Activated CD8-positive, alpha-beta memory T cell treated with anti-CD3 and anti-CD28 coated beads, Interleukin-2, amount 50 U/mL, for 1 hour (primary cell): ENCODE measurements at regions not wholly inside any gene's neighbourhood (a gene's known extent, or its start where the extent isn't known, plus 50 kb on each side); places are given as distances from the start of the nearest gene placed in this dataset.
"Not testable (repeated sequence)": the region's sequence is repeated elsewhere in the genome, so short reads cannot be mapped to it uniquely, and the experiment has no call there.

Experiments used
- DNase-seq: peaks from one replicate; pipeline ENCODE4 v3.0.0-alpha.2; 2020; ENCODE audit errors: extremely low read depth

- DNase-seq, result no peak
Observed at GRCh38 chr16:17940584-17941364, 395.8 kb downstream of the NPIPA8 start.

- DNase-seq, result no peak
Observed at GRCh38 chr16:17939723-17940122, 396.8 kb downstream of the NPIPA8 start.

- DNase-seq, result no peak
Observed at GRCh38 chr16:17939122-17939536, 397.4 kb downstream of the NPIPA8 start.

GRCh38 chr16:17938546-17938945 is 398.0 kb downstream of the NPIPA8 start:
- DNase-seq, result no peak

GRCh38 chr16:17936766-17937402 is 399.7 kb downstream of the NPIPA8 start:
- DNase-seq, result no peak

GRCh38 chr16:17930280-17930679 is 406.3 kb downstream of the NPIPA8 start:
- DNase-seq, result no peak

GRCh38 chr16:17926866-17927399 is 409.6 kb downstream of the NPIPA8 start:
- no peak for DNase-seq

GRCh38 chr16:17926461-17926860 is 410.1 kb downstream of the NPIPA8 start:
- no peak for DNase-seq

- no peak for DNase-seq
Observed at GRCh38 chr16:17925761-17926160, 410.8 kb downstream of the NPIPA8 start.

- DNase-seq, result peak; percentile 7
Observed at GRCh38 chr16:17921357-17921978, 415.1 kb downstream of the NPIPA8 start.

GRCh38 chr16:17917316-17918019 is 419.1 kb downstream of the NPIPA8 start:
- no peak for DNase-seq

GRCh38 chr16:17915791-17916190 is 420.7 kb downstream of the NPIPA8 start:
- no peak for DNase-seq

GRCh38 chr16:17914168-17914567 is 422.4 kb downstream of the NPIPA8 start:
- DNase-seq, result no peak

GRCh38 chr16:17911578-17911977 is 425.0 kb downstream of the NPIPA8 start:
- DNase-seq, result not testable (repeated sequence)

GRCh38 chr16:17906626-17907025 is 429.9 kb downstream of the NPIPA8 start:
- not testable (repeated sequence) for DNase-seq

GRCh38 chr16:17901309-17901708 is 430.5 kb upstream of the XYLT1 start:
- DNase-seq, result no peak

- DNase-seq, result no peak
Observed at GRCh38 chr16:17899141-17899540, 428.4 kb upstream of the XYLT1 start.

- DNase-seq, result no peak
Observed at GRCh38 chr16:17887963-17888362, 417.2 kb upstream of the XYLT1 start.

- no peak for DNase-seq
Observed at GRCh38 chr16:17885659-17886207, 415.0 kb upstream of the XYLT1 start.

GRCh38 chr16:17877821-17878360 is 407.1 kb upstream of the XYLT1 start:
- DNase-seq, result no peak

- DNase-seq, result no peak
Observed at GRCh38 chr16:17866996-17867395, 396.2 kb upstream of the XYLT1 start.
